GM23338 (cell line): ENCODE measurements at regions not wholly inside any gene's neighbourhood (a gene's known extent, or its start where the extent isn't known, plus 50 kb on each side); places are given as distances from the start of the nearest gene placed in this dataset.
A peak's percentile ranks its signal among the peaks of the same experiment; 100 is the strongest.

Experiments used
- ATAC-seq: fragments of 200-7000 bp; cut with Tn5 transposase; 3 replicates; pipeline ENCODE4 v1.9.1; 2020
- DNase-seq: peaks from one replicate; pipeline ENCODE4 v3.0.0-alpha.2; 2015; ENCODE audit warnings: low spot score
- H2AFZ ChIP-seq: fragments of 200-600 bp; sonication (generic); 2 replicates; pipeline ENCODE4 v1.8.0; 2016; ENCODE audit warnings: antibody characterized with exemption, mild to moderate bottlenecking, moderate library complexity
- H3F3A ChIP-seq: fragments of 200-600 bp; sonication (generic); replicated peaks from 2 replicates; pipeline ENCODE4 v1.8.0; 2017; ENCODE audit warnings: antibody characterized with exemption, mixed run types, low read depth
- H3K27ac ChIP-seq: fragments of 200-600 bp; sonication (generic); 2 replicates; pipeline ENCODE4 v1.6.1; 2016; ENCODE audit warnings: low read depth
- H3K27me3 ChIP-seq: fragments of 200-600 bp; sonication (generic); 2 replicates; pipeline ENCODE4 v1.8.0; 2016; ENCODE audit warnings: mild to moderate bottlenecking, mixed run types, moderate library complexity; ENCODE audit not compliant: insufficient read depth
- H3K36me3 ChIP-seq: fragments of 200-600 bp; sonication (generic); 2 replicates; pipeline ENCODE4 v1.8.0; 2016; ENCODE audit warnings: mild to moderate bottlenecking; ENCODE audit not compliant: insufficient read depth
- H3K4me1 ChIP-seq: fragments of 200-600 bp; sonication (generic); 2 replicates; pipeline ENCODE4 v1.8.0; 2016; ENCODE audit warnings: mild to moderate bottlenecking, moderate library complexity; ENCODE audit not compliant: insufficient read depth
- H3K4me2 ChIP-seq: fragments of 200-600 bp; sonication (generic); 2 replicates; pipeline ENCODE4 v1.7.1; 2017; ENCODE audit warnings: mixed run types
- H3K4me3 ChIP-seq: fragments of 200-600 bp; sonication (generic); 2 replicates; pipeline ENCODE4 v1.6.1; 2016; ENCODE audit warnings: mixed run types
- H3K79me2 ChIP-seq: fragments of 200-600 bp; sonication (generic); replicated peaks from 2 replicates; pipeline ENCODE4 v1.8.0; 2017; ENCODE audit warnings: mild to moderate bottlenecking; ENCODE audit not compliant: insufficient read depth
- H3K9me2 ChIP-seq: fragments of 200-600 bp; sonication (generic); 2 replicates; pipeline ENCODE4 v1.8.0; 2017; ENCODE audit not compliant: insufficient read depth
- H4K20me1 ChIP-seq: fragments of 200-600 bp; sonication (generic); replicated peaks from 2 replicates; pipeline ENCODE4 v1.8.0; 2017; ENCODE audit warnings: mild to moderate bottlenecking; ENCODE audit not compliant: insufficient read depth
- H3K27ac Mint-ChIP-seq: 2 replicates; pipeline ENCODE4 v1.8.0; 2020; ENCODE audit warnings: inconsistent platforms, mild to moderate bottlenecking, moderate library complexity, mixed read lengths
- H3K27me3 Mint-ChIP-seq: 3 replicates; pipeline ENCODE4 v1.8.0; 2022; ENCODE audit warnings: low read depth, mild to moderate bottlenecking, moderate library complexity, mixed read lengths, inconsistent platforms; ENCODE audit not compliant: insufficient read depth, poor library complexity
- H3K36me3 Mint-ChIP-seq: 3 replicates; pipeline ENCODE4 v1.8.0; 2021; ENCODE audit warnings: low read depth, mild to moderate bottlenecking, inconsistent platforms, moderate library complexity, mixed read lengths
- H3K4me1 Mint-ChIP-seq: 3 replicates; pipeline ENCODE4 v1.8.0; 2020; ENCODE audit warnings: mild to moderate bottlenecking, inconsistent platforms, mixed read lengths
- H3K4me3 Mint-ChIP-seq: 3 replicates; pipeline ENCODE4 v1.8.0; 2021; ENCODE audit warnings: moderate library complexity, mild to moderate bottlenecking, inconsistent platforms, mixed read lengths
- H3K9me3 Mint-ChIP-seq: 3 replicates; pipeline ENCODE4 v1.8.0; 2020; ENCODE audit warnings: moderate library complexity, mild to moderate bottlenecking, inconsistent platforms, mixed read lengths
- CREB1 ChIP-seq: fragments of 250-450 bp; sonication (Bioruptor Pico); IDR thresholded peaks from 2 replicates; pipeline ENCODE4 v1.5.0; 2020; ENCODE audit warnings: low read depth, mild to moderate bottlenecking, moderate library complexity
- ETS1 ChIP-seq: IDR thresholded peaks from 2 replicates; pipeline ENCODE4 v1.6.1; 2016; ENCODE audit warnings: antibody characterized with exemption
- EZH2 ChIP-seq: fragments of 200-600 bp; sonication (generic); IDR thresholded peaks from one replicate; pipeline ENCODE4 v1.8.0; 2017; ENCODE audit warnings: antibody characterized with exemption, mild to moderate bottlenecking, low read depth; ENCODE audit not compliant: unreplicated experiment
- EZH2phosphoT487 ChIP-seq: fragments of 200-600 bp; sonication (generic); IDR thresholded peaks from one replicate; pipeline ENCODE4 v1.8.1; 2018; ENCODE audit warnings: antibody characterized with exemption; ENCODE audit not compliant: unreplicated experiment
- JUNB ChIP-seq: IDR thresholded peaks from one replicate; pipeline ENCODE4 v1.6.1; 2016; ENCODE audit warnings: antibody characterized with exemption; ENCODE audit not compliant: unreplicated experiment
- NANOG ChIP-seq: IDR thresholded peaks from 2 replicates; pipeline ENCODE4 v1.6.1; 2016; ENCODE audit warnings: antibody characterized with exemption, borderline replicate concordance
- POLR2AphosphoS5 ChIP-seq: IDR thresholded peaks from 2 replicates; pipeline ENCODE4 v1.6.1; 2016; ENCODE audit warnings: antibody characterized with exemption, low read depth
- STAT1 ChIP-seq: IDR thresholded peaks from one replicate; pipeline ENCODE4 v1.6.1; 2016; ENCODE audit warnings: antibody characterized with exemption; ENCODE audit not compliant: unreplicated experiment
- ZNF114 ChIP-seq: fragments of 250-450 bp; sonication (Bioruptor Pico); IDR thresholded peaks from 2 replicates; pipeline ENCODE4 v1.5.0; 2020; ENCODE audit warnings: mild to moderate bottlenecking, moderate library complexity
- ZNF331 ChIP-seq: fragments of 250-450 bp; sonication (Bioruptor Pico); IDR thresholded peaks from 2 replicates; pipeline ENCODE4 v1.5.0; 2020; ENCODE audit warnings: low read depth, mild to moderate bottlenecking, moderate library complexity
- TF ChIP-seq, protein P1 (sequence below): IDR thresholded peaks from one replicate; pipeline ENCODE4 v1.6.1; 2018; ENCODE audit warnings: antibody characterized with exemption; ENCODE audit not compliant: unreplicated experiment
- TF ChIP-seq, protein P2 (sequence below), 2 experiments: fragments of 200-600 bp in 1 of 2; sonication (generic) in 1 of 2; conservative IDR thresholded peaks; 2 replicates each; pipeline versions ENCODE4 v1.5.1 to v1.6.1; 2016 to 2017; ENCODE audit warnings: antibody characterized with exemption in 2 of 2, low read depth in 2 of 2, mild to moderate bottlenecking in 2 of 2, moderate library complexity in 1 of 2

DNA sequence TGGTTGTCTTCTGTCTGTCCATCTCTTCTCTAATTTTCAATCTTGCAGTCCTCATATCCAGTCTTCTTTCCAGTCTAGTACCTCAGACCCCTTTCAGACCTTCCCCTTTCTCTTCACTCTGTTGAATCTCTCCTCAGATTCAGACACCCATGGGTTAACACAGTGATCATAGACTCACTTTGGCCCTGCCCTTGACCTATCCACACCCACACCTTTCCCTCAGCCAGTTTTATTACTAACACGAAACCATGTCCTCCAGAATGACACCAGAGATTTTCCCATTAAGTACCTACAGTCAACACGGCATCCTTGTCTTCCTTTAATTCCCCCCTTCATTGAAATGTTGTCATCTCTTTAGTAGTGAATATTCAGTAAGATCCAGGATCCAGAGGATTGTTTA lies 74.5 kb upstream of the UBE2E2 start:
- no peak for DNase-seq
- no peaks in the 10 kb centered on the region for H3K4me1 Mint-ChIP-seq
- no peaks in the 10 kb centered on the region for H3K4me1 ChIP-seq
- H3K9me2 ChIP-seq, result 0 out of 2 replicates have a peak, but pooled peaks cover 8% of the 10 kb centered on the region
- no peak overlapping the region for H3K4me2 ChIP-seq
- H3K4me3 ChIP-seq, result no peak overlapping the region
- no peak overlapping the region for H2AFZ ChIP-seq
- H3K27ac ChIP-seq, result no peak overlapping the region
- no peaks in the 10 kb centered on the region for H4K20me1 ChIP-seq
- no peaks in the 10 kb centered on the region for H3K9me3 Mint-ChIP-seq
- H3K36me3 Mint-ChIP-seq, result no peaks in the 10 kb centered on the region
- H3K4me3 Mint-ChIP-seq, result no peak overlapping the region
- H3K27me3 ChIP-seq, result no peaks in the 10 kb centered on the region
- H3K27me3 Mint-ChIP-seq, result no peaks in the 10 kb centered on the region
- no peak for TF ChIP-seq ETS1
- TF ChIP-seq JUNB, result no peak
- no peak for TF ChIP-seq ZNF331 (CRISPR knock-in tag)
- no peaks in the 10 kb centered on the region for H3K36me3 ChIP-seq
- ATAC-seq, result no peak
- H3F3A ChIP-seq, result no peaks in the 10 kb centered on the region
- no peaks in the 10 kb centered on the region for H3K79me2 ChIP-seq
- H3K27ac Mint-ChIP-seq, result no peak overlapping the region

- Histone ChIP-seq H4K20me1 (no peaks in the 10 kb centered on the region), H3K27me3 (no peaks in the 10 kb centered on the region), H3K9me2 (0 out of 2 replicates have a peak, but pooled peaks cover 8% of the 10 kb centered on the region), H3F3A (no peaks in the 10 kb centered on the region), H3K4me3 (no peak overlapping the region), H3K4me2 (no peak overlapping the region), H3K79me2 (no peaks in the 10 kb centered on the region), H3K27ac (no peak overlapping the region), H2AFZ (peak overlapping the region; percentile 82), H3K36me3 (no peaks in the 10 kb centered on the region), H3K4me1 (no peaks in the 10 kb centered on the region)
- H3K36me3 Mint-ChIP-seq, result no peaks in the 10 kb centered on the region
- no peaks in the 10 kb centered on the region for H3K4me1 Mint-ChIP-seq
- H3K27me3 Mint-ChIP-seq, result no peaks in the 10 kb centered on the region
- no peak overlapping the region for H3K27ac Mint-ChIP-seq
- DNase-seq (no peak), ATAC-seq (no peak)
- H3K4me3 Mint-ChIP-seq, result no peak overlapping the region
- H3K9me3 Mint-ChIP-seq, result no peaks in the 10 kb centered on the region
- TF ChIP-seq CREB1 (CRISPR knock-in tag), result no peak
- TF ChIP-seq ZNF331 (CRISPR knock-in tag), result no peak
- no peak for TF ChIP-seq ZNF114 (CRISPR knock-in tag)
- no peak for TF ChIP-seq ETS1
- TF ChIP-seq EZH2phosphoT487, result no peak
- no peak for TF ChIP-seq EZH2
- TF ChIP-seq POLR2AphosphoS5, result no peak
- TF ChIP-seq, protein P1, sequence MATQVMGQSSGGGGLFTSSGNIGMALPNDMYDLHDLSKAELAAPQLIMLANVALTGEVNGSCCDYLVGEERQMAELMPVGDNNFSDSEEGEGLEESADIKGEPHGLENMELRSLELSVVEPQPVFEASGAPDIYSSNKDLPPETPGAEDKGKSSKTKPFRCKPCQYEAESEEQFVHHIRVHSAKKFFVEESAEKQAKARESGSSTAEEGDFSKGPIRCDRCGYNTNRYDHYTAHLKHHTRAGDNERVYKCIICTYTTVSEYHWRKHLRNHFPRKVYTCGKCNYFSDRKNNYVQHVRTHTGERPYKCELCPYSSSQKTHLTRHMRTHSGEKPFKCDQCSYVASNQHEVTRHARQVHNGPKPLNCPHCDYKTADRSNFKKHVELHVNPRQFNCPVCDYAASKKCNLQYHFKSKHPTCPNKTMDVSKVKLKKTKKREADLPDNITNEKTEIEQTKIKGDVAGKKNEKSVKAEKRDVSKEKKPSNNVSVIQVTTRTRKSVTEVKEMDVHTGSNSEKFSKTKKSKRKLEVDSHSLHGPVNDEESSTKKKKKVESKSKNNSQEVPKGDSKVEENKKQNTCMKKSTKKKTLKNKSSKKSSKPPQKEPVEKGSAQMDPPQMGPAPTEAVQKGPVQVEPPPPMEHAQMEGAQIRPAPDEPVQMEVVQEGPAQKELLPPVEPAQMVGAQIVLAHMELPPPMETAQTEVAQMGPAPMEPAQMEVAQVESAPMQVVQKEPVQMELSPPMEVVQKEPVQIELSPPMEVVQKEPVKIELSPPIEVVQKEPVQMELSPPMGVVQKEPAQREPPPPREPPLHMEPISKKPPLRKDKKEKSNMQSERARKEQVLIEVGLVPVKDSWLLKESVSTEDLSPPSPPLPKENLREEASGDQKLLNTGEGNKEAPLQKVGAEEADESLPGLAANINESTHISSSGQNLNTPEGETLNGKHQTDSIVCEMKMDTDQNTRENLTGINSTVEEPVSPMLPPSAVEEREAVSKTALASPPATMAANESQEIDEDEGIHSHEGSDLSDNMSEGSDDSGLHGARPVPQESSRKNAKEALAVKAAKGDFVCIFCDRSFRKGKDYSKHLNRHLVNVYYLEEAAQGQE, result no peak
- no peak for TF ChIP-seq NANOG
- TF ChIP-seq STAT1, result no peak
- TF ChIP-seq, protein P2, sequence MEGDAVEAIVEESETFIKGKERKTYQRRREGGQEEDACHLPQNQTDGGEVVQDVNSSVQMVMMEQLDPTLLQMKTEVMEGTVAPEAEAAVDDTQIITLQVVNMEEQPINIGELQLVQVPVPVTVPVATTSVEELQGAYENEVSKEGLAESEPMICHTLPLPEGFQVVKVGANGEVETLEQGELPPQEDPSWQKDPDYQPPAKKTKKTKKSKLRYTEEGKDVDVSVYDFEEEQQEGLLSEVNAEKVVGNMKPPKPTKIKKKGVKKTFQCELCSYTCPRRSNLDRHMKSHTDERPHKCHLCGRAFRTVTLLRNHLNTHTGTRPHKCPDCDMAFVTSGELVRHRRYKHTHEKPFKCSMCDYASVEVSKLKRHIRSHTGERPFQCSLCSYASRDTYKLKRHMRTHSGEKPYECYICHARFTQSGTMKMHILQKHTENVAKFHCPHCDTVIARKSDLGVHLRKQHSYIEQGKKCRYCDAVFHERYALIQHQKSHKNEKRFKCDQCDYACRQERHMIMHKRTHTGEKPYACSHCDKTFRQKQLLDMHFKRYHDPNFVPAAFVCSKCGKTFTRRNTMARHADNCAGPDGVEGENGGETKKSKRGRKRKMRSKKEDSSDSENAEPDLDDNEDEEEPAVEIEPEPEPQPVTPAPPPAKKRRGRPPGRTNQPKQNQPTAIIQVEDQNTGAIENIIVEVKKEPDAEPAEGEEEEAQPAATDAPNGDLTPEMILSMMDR (conservative IDR thresholded peaks at IDR 0.05; ENCODE audit: low read depth in 2 of 2), result no peak
- no peak for TF ChIP-seq JUNB
Observed at GRCh38 chr3:23129117-23129516, 74.0 kb upstream of the UBE2E2 start.
